AG04450 (cell line): ENCODE measurements at regions not wholly inside any gene's neighbourhood (a gene's known extent, or its start where the extent isn't known, plus 50 kb on each side); places are given as distances from the start of the nearest gene placed in this dataset.

ENCODE experiments used
- CTCF ChIA-PET: fragments of 300-600, 350-600 bp; formaldehyde crosslinking; extraction: SDS; loops from one replicate; lab custom pipeline; 2022; ENCODE audit warnings: antibody characterized with exemption, inconsistent platforms; lab: Charles Lee
- POLR2A ChIA-PET: fragments of 350-600 bp; formaldehyde crosslinking; extraction: SDS; loops from one replicate; lab custom pipeline; 2021; ENCODE audit warnings: antibody characterized with exemption, inconsistent platforms; lab: Yijun Ruan, JAX
- DNase-seq: peaks from one replicate; pipeline ENCODE4 v3.0.0-alpha.2; 2011; ENCODE audit warnings: low read depth, low spot score
- H3K27ac ChIP-seq: one replicate; pipeline ENCODE4 v1.5.1; 2012; ENCODE audit warnings: low read depth, low read length, control low read depth
- H3K27me3 ChIP-seq: one replicate; pipeline ENCODE4 v1.6.0; 2012; ENCODE audit warnings: low read length; ENCODE audit not compliant: control insufficient read depth, insufficient read depth
- H3K4me3 ChIP-seq: 2 replicates; pipeline ENCODE4 v1.5.1; 2011; ENCODE audit warnings: mild to moderate bottlenecking, low read depth, low read length, control low read depth
- H3K9me3 ChIP-seq: 2 replicates; pipeline ENCODE4 v1.5.1; 2012; ENCODE audit warnings: low read length; ENCODE audit not compliant: control insufficient read depth, insufficient read depth
- TF ChIP-seq, protein P1 (sequence below): IDR thresholded peaks from 2 replicates; pipeline ENCODE4 v1.5.1; 2011; ENCODE audit warnings: low read depth, low read length, control low read depth, inconsistent platforms

DNA sequence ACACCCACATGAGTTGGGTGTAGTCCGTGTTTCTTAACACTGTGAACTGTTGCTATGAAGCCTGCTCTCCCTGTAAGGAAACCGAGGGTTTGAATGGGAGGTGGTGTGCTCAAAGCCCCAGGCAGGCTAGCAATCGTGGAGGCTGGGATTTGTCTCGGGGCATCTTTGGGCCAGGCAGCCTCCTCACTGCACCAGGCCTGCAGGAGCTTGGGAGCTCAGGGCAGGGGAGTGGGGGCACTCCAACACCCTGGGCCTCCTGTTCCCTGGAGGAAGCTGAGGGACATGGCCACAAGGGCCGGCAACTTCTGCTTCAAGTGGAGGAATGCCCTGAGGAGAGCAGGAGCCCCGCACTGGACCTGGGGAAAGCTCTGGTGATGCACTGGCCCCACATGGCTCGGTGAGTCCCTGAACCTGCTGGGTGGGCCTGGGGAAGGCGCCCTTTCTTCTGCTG is 164.7 kb upstream of the B3GAT1 start:
- Histone ChIP-seq H3K27me3 (no peaks in the 10 kb centered on the region), H3K4me3 (no peak overlapping the region), H3K27ac (no peak overlapping the region), H3K9me3 (peaks cover 88% of the 10 kb centered on the region)
- TF ChIP-seq, protein P1, sequence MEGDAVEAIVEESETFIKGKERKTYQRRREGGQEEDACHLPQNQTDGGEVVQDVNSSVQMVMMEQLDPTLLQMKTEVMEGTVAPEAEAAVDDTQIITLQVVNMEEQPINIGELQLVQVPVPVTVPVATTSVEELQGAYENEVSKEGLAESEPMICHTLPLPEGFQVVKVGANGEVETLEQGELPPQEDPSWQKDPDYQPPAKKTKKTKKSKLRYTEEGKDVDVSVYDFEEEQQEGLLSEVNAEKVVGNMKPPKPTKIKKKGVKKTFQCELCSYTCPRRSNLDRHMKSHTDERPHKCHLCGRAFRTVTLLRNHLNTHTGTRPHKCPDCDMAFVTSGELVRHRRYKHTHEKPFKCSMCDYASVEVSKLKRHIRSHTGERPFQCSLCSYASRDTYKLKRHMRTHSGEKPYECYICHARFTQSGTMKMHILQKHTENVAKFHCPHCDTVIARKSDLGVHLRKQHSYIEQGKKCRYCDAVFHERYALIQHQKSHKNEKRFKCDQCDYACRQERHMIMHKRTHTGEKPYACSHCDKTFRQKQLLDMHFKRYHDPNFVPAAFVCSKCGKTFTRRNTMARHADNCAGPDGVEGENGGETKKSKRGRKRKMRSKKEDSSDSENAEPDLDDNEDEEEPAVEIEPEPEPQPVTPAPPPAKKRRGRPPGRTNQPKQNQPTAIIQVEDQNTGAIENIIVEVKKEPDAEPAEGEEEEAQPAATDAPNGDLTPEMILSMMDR = no peak
- ChIA-PET POLR2A (no interaction called here), CTCF (no interaction called here)
- DNase-seq = no peak

- no peak for DNase-seq
- peaks cover 87% of the 10 kb centered on the region for H3K9me3 ChIP-seq
- TF ChIP-seq, protein P1 = no peak
- no peak overlapping the region for H3K27ac ChIP-seq
- no peak overlapping the region for H3K4me3 ChIP-seq
- CTCF ChIA-PET = no interaction called here
- no peaks in the 10 kb centered on the region for H3K27me3 ChIP-seq
- POLR2A ChIA-PET = no interaction called here
Measured at GRCh38 chr11:134576286-134576685, 164.2 kb upstream of the B3GAT1 start.

GRCh38 chr11:134575504-134576230 is 163.6 kb upstream of the B3GAT1 start:
- Histone ChIP-seq H3K27ac (no peak overlapping the region), H3K9me3 (peaks cover 83% of the 10 kb centered on the region), H3K27me3 (no peaks in the 10 kb centered on the region), H3K4me3 (no peak overlapping the region)
- CTCF ChIA-PET = no interaction called here
- TF ChIP-seq, protein P1 = no peak
- POLR2A ChIA-PET = no interaction called here
- no peak for DNase-seq

GRCh38 chr11:134574947-134575346 is 162.9 kb upstream of the B3GAT1 start:
- DNase-seq = no peak
- TF ChIP-seq, protein P1 = no peak
- Histone ChIP-seq H3K4me3 (no peak overlapping the region), H3K27ac (no peak overlapping the region), H3K27me3 (no peaks in the 10 kb centered on the region), H3K9me3 (peaks cover 76% of the 10 kb centered on the region)
- CTCF ChIA-PET = no interaction called here
- POLR2A ChIA-PET = no interaction called here

- POLR2A ChIA-PET = no interaction called here
- CTCF ChIA-PET = no interaction called here
- no peaks in the 10 kb centered on the region for H3K27me3 ChIP-seq
- TF ChIP-seq, protein P1 = no peak
- H3K27ac ChIP-seq = no peak overlapping the region
- H3K9me3 ChIP-seq = peaks cover 71% of the 10 kb centered on the region
- H3K4me3 ChIP-seq = no peak overlapping the region
- no peak for DNase-seq
Measured at GRCh38 chr11:134574425-134574824, 162.4 kb upstream of the B3GAT1 start.
